ENCODE measurements at regions not wholly inside any gene's neighbourhood (a gene's known extent, or its start where the extent isn't known, plus 50 kb on each side); places are given as distances from the start of the nearest gene placed in this dataset.

DNA sequence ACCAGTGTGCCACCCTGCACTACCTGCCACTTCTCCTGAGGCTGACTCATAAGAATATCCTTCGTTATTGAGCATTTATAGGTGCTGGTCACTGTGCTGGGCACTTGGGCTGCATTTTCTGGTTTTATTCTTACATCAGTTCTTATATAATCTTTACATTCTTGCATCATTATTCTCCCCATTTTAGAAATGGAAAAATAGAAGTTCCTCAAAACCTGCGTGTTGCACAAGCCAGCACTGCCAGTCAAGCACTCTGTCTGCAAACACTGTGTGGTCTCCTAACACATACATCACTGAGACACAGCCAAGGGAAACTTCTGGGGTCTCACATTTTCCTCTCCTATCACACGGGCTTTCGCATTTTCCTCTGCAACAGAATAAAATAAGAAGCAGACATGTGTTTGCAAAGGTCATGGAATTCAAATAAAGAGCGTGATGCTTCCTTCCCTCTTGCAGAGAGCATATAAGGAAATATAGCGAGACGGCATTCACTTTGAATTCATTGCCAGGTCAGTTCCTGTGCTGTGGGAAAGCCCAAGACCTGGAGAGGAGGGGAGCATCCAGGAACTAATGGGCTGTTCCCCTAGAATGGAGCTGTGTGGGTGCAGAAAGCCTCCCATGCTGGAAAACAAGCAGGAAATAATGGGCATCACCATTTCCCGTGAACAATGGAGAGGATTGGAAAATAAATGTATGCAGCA lies 73.9 kb upstream of the SEZ6L start:
- Histone ChIP-seq H3K27ac (no peak overlapping the region), H3K36me3 (no peaks in the 10 kb centered on the region), H3K27me3 (replicated peaks in 1 of 7) (peaks cover 0 to 40% (median 0%) of the 10 kb centered on the region in 7 donors), H3K9me3 (peaks cover 0 to 8% (median 0%) of the 10 kb centered on the region in 8 donors), H3K4me3 (no peak overlapping the region), H3K4me1 (no peaks in the 10 kb centered on the region)
- no peak for DNase-seq
- intact Hi-C loops (cut with DNase I; ENCODE audit: low total_unique reads) = no loop called here
- WGBS, 5 donors = 37 to 48% (median 48%) methylated on average over 8 of the region's 8 CpGs
- TF ChIP-seq POLR2A (IDR thresholded peaks at IDR 0.05) = no peak
- TF ChIP-seq POLR2AphosphoS5 (IDR thresholded peaks at IDR 0.05) = no peak
- TF ChIP-seq, protein P1, sequence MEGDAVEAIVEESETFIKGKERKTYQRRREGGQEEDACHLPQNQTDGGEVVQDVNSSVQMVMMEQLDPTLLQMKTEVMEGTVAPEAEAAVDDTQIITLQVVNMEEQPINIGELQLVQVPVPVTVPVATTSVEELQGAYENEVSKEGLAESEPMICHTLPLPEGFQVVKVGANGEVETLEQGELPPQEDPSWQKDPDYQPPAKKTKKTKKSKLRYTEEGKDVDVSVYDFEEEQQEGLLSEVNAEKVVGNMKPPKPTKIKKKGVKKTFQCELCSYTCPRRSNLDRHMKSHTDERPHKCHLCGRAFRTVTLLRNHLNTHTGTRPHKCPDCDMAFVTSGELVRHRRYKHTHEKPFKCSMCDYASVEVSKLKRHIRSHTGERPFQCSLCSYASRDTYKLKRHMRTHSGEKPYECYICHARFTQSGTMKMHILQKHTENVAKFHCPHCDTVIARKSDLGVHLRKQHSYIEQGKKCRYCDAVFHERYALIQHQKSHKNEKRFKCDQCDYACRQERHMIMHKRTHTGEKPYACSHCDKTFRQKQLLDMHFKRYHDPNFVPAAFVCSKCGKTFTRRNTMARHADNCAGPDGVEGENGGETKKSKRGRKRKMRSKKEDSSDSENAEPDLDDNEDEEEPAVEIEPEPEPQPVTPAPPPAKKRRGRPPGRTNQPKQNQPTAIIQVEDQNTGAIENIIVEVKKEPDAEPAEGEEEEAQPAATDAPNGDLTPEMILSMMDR (IDR thresholded peaks at IDR 0.05 in 8 of 11, conservative IDR thresholded peaks at IDR 0.05 in 3 of 11) = no peak

DNA sequence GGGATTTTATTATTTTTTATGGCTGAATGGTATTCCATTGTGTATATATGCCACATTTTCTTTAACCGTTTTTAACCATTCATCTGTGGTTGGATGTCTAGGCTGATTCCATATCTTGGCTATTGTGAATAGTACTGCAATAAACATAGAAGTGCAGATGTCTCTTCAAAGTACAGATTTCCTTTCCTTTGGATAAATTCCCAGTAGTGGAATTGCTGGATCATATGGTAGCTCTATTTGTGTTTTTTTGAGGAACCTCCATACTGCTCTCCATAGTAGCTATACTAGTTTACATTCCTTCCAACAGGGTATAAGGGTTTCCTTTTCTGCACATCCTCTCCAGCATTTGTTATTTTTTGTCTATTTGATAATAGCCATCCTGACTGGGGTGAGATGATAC lies 71.9 kb upstream of the SEZ6L start:
- Histone ChIP-seq H3K4me1 (no peaks in the 10 kb centered on the region), H3K27ac (no peak overlapping the region), H3K9me3 (peaks cover 0 to 8% (median 0%) of the 10 kb centered on the region in 8 donors), H3K27me3 (replicated peaks in 1 of 7) (peaks cover 0 to 46% (median 0%) of the 10 kb centered on the region in 7 donors), H3K36me3 (no peaks in the 10 kb centered on the region), H3K4me3 (no peak overlapping the region)
- TF ChIP-seq, protein P1 (IDR thresholded peaks at IDR 0.05 in 8 of 11, conservative IDR thresholded peaks at IDR 0.05 in 3 of 11) = no peak
- no peak for TF ChIP-seq POLR2A (IDR thresholded peaks at IDR 0.05)
- TF ChIP-seq POLR2AphosphoS5 (IDR thresholded peaks at IDR 0.05) = no peak
- intact Hi-C loops (cut with DNase I; ENCODE audit: low total_unique reads) = no loop called here
- DNase-seq = no peak
- WGBS, 5 donors = 89 to 98% (median 93%) methylated on average over 1 of the region's 1 CpG

DNA sequence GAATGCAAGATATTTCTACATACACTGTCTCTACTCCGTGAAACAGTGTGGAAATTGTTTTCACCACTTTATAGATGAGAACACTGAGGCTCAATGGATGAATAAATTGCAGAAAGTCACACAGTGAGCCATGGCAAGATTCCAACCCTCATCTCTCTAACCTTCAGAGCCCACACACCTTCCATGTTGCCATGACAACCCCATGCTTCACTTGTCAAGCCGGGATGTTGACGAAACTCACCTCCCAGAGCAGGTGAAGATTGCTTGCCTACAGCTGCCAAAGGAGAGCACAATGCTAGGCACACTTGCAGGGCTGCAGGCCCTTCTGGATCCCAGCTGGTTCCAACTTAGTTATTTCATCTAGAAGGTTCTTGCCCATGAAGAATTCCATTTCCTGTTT lies 71.4 kb upstream of the SEZ6L start:
- 74 to 91% (median 79%) methylated on average over 3 of the region's 3 CpGs for WGBS, 5 donors
- no peak overlapping the region for H3K4me3 ChIP-seq
- peaks cover 0 to 8% (median 0%) of the 10 kb centered on the region in 8 donors for H3K9me3 ChIP-seq
- intact Hi-C loops (cut with DNase I; ENCODE audit: low total_unique reads) = no loop called here
- peaks cover 0 to 46% (median 0%) of the 10 kb centered on the region in 7 donors for H3K27me3 ChIP-seq (replicated peaks in 1 of 7)
- DNase-seq = no peak
- TF ChIP-seq POLR2AphosphoS5 (IDR thresholded peaks at IDR 0.05) = no peak
- TF ChIP-seq, protein P1 (IDR thresholded peaks at IDR 0.05 in 8 of 11, conservative IDR thresholded peaks at IDR 0.05 in 3 of 11) = no peak
- no peak for TF ChIP-seq POLR2A (IDR thresholded peaks at IDR 0.05)
- no peaks in the 10 kb centered on the region for H3K36me3 ChIP-seq
- no peak overlapping the region for H3K27ac ChIP-seq
- H3K4me1 ChIP-seq = no peaks in the 10 kb centered on the region

DNA sequence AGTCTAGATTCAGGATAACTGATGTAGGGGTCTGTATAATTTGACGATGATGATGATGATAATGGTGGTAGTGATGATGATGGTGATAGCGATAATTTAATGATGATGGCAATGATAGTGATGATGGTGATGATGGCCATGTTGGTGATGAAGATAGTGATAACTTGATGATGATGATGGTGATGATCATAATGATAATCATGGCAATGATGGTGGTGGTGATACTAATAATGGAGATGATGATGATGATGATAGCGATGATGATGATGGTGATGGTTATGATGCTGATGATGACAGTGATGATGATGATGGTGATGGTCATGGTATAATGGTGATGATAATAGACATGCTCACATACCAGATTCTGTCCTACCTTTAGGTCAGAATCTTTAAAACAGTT lies 66.2 kb upstream of the SEZ6L start:
- no peak for DNase-seq
- TF ChIP-seq, protein P1 (IDR thresholded peaks at IDR 0.05 in 8 of 11, conservative IDR thresholded peaks at IDR 0.05 in 3 of 11) = no peak
- TF ChIP-seq POLR2A (IDR thresholded peaks at IDR 0.05) (no peak), POLR2AphosphoS5 (IDR thresholded peaks at IDR 0.05) (no peak)
- no peak overlapping the region for H3K4me3 ChIP-seq
- no peaks in the 10 kb centered on the region for H3K9me3 ChIP-seq
- H3K27me3 ChIP-seq (replicated peaks in 1 of 7) = peaks cover 0 to 41% (median 0%) of the 10 kb centered on the region in 7 donors
- intact Hi-C loops (cut with DNase I; ENCODE audit: low total_unique reads) = no loop called here
- no peak overlapping the region for H3K27ac ChIP-seq
- H3K4me1 ChIP-seq = no peaks in the 10 kb centered on the region
- H3K36me3 ChIP-seq = no peaks in the 10 kb centered on the region
- WGBS, 5 donors = 73 to 92% (median 84%) methylated on average over 3 of the region's 3 CpGs
